ENCODE measurements at regions not wholly inside any gene's neighbourhood (a gene's known extent, or its start where the extent isn't known, plus 50 kb on each side); places are given as distances from the start of the nearest gene placed in this dataset.

DNA sequence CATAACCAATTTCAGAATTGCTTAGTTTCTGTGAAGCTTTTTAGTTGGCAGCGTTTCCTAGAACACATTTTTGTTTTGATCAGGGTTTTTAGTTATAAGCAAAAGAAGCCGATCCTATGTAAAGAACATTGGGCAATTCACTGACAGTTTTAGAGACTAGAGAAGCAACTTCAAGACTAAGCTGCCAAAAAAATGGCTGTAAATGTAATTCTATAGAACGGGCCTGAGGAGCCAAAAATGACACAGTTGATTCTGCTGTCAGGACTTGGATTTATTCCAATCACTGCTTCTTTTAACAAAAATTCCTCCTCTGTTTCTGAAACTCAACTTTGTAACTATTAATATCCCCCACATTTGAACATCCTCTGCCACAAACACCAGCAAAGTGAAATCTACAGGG, 236.0 kb upstream of the EYS start:
- TF ChIP-seq, protein P1, sequence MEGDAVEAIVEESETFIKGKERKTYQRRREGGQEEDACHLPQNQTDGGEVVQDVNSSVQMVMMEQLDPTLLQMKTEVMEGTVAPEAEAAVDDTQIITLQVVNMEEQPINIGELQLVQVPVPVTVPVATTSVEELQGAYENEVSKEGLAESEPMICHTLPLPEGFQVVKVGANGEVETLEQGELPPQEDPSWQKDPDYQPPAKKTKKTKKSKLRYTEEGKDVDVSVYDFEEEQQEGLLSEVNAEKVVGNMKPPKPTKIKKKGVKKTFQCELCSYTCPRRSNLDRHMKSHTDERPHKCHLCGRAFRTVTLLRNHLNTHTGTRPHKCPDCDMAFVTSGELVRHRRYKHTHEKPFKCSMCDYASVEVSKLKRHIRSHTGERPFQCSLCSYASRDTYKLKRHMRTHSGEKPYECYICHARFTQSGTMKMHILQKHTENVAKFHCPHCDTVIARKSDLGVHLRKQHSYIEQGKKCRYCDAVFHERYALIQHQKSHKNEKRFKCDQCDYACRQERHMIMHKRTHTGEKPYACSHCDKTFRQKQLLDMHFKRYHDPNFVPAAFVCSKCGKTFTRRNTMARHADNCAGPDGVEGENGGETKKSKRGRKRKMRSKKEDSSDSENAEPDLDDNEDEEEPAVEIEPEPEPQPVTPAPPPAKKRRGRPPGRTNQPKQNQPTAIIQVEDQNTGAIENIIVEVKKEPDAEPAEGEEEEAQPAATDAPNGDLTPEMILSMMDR (IDR thresholded peaks at IDR 0.05) = no peak
- no peak for TF ChIP-seq POLR2AphosphoS5 (IDR thresholded peaks at IDR 0.05)
- TF ChIP-seq POLR2A (IDR thresholded peaks at IDR 0.05) = no peak
